Thyroid gland (tissue), 4 donors: ENCODE measurements at regions not wholly inside any gene's neighbourhood (a gene's known extent, or its start where the extent isn't known, plus 50 kb on each side); places are given as distances from the start of the nearest gene placed in this dataset.

Experiments
- POLR2A ChIP-seq, 2 donors: fragments of 450-650 bp; IDR thresholded peaks; one replicate each; pipeline ENCODE4 v1.6.1; 2017; ENCODE audit warnings: antibody characterized with exemption in 2 of 2, mild to moderate bottlenecking in 2 of 2, moderate library complexity in 1 of 2
- TF ChIP-seq, protein P1 (sequence below), 6 experiments: fragments of 200-600 bp in 3 of 6; fragments of 450-650 bp in 3 of 6; sonication (generic) in 3 of 6; IDR thresholded peaks; one replicate each; pipeline ENCODE4 v1.5.1; 2016 to 2019; ENCODE audit warnings: antibody characterized with exemption in 6 of 6, mild to moderate bottlenecking in 2 of 6, inconsistent platforms in 1 of 6, moderate library complexity in 1 of 6

DNA sequence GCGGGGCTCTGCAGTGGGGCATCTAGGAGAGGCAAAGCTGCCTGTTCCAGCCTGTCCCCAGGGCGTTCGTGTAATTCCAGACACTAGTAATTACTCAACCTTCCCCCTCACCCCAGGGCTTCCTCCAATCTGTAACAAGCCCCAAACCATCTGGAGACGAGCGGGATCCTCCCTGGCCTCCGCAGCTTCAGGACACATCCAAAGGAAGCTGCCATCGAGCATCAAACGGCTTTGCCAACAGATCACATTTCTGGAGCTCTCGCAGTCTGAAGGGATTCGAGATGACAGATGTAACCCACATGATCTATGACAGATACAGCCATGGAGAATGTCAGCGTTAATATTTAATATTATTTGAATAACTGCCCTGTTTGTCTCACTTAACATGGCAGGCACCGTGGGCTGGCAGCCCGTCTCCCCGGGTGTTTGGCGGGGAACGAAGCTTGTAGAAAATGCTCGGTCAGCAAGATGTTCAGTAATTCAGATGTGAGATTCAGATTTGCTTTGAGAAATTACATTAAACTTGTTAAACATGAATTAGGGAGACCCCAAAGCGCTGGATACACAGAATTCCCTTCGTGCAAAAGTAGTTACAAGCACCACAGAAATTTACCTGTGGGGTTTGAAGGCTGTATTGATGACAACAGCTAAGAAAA is 108.5 kb upstream of the C7orf33 start:
- TF ChIP-seq, protein P1, sequence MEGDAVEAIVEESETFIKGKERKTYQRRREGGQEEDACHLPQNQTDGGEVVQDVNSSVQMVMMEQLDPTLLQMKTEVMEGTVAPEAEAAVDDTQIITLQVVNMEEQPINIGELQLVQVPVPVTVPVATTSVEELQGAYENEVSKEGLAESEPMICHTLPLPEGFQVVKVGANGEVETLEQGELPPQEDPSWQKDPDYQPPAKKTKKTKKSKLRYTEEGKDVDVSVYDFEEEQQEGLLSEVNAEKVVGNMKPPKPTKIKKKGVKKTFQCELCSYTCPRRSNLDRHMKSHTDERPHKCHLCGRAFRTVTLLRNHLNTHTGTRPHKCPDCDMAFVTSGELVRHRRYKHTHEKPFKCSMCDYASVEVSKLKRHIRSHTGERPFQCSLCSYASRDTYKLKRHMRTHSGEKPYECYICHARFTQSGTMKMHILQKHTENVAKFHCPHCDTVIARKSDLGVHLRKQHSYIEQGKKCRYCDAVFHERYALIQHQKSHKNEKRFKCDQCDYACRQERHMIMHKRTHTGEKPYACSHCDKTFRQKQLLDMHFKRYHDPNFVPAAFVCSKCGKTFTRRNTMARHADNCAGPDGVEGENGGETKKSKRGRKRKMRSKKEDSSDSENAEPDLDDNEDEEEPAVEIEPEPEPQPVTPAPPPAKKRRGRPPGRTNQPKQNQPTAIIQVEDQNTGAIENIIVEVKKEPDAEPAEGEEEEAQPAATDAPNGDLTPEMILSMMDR (IDR thresholded peaks at IDR 0.05) = no peak
- no peak for TF ChIP-seq POLR2A (IDR thresholded peaks at IDR 0.05)
